ENCODE measurements at regions not wholly inside any gene's neighbourhood (a gene's known extent, or its start where the extent isn't known, plus 50 kb on each side); places are given as distances from the start of the nearest gene placed in this dataset.

- TF ChIP-seq, protein P1, sequence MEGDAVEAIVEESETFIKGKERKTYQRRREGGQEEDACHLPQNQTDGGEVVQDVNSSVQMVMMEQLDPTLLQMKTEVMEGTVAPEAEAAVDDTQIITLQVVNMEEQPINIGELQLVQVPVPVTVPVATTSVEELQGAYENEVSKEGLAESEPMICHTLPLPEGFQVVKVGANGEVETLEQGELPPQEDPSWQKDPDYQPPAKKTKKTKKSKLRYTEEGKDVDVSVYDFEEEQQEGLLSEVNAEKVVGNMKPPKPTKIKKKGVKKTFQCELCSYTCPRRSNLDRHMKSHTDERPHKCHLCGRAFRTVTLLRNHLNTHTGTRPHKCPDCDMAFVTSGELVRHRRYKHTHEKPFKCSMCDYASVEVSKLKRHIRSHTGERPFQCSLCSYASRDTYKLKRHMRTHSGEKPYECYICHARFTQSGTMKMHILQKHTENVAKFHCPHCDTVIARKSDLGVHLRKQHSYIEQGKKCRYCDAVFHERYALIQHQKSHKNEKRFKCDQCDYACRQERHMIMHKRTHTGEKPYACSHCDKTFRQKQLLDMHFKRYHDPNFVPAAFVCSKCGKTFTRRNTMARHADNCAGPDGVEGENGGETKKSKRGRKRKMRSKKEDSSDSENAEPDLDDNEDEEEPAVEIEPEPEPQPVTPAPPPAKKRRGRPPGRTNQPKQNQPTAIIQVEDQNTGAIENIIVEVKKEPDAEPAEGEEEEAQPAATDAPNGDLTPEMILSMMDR (IDR thresholded peaks at IDR 0.05) = no peak
- TF ChIP-seq POLR2A (IDR thresholded peaks at IDR 0.05; ENCODE audit: low read depth) = no peak
Observed at GRCh38 chr1:232339073-232339472, 290.9 kb downstream of the SIPA1L2 start.

All from esophagus muscularis mucosa (tissue), 3 donors.